Mesothelial cell of epicardium (in vitro differentiated cells): ENCODE measurements at regions not wholly inside any gene's neighbourhood (a gene's known extent, or its start where the extent isn't known, plus 50 kb on each side); places are given as distances from the start of the nearest gene placed in this dataset.

Source experiments
- DNase-seq, 2 experiments: peaks; one replicate each; pipeline ENCODE4 v3.0.0; 2021; ENCODE audit warnings: low spot score in 2 of 2; ENCODE audit not compliant: unreplicated experiment in 2 of 2
- H3K27ac Mint-ChIP-seq: 2 replicates; pipeline ENCODE4 v1.8.0; 2021; ENCODE audit warnings: mixed read lengths
- H3K27me3 Mint-ChIP-seq: 2 replicates; pipeline ENCODE4 v1.8.0; 2021; ENCODE audit warnings: low read depth, mixed read lengths
- H3K36me3 Mint-ChIP-seq: 2 replicates; pipeline ENCODE4 v1.8.0; 2021; ENCODE audit warnings: mixed read lengths
- H3K4me1 Mint-ChIP-seq: 2 replicates; pipeline ENCODE4 v1.8.0; 2021; ENCODE audit warnings: mixed read lengths
- H3K4me3 Mint-ChIP-seq: 2 replicates; pipeline ENCODE4 v1.8.0; 2021; ENCODE audit warnings: mild to moderate bottlenecking, moderate library complexity, mixed read lengths
- H3K9me3 Mint-ChIP-seq: 2 replicates; pipeline ENCODE4 v1.8.0; 2021; ENCODE audit warnings: mixed read lengths
- CTCF ChIP-seq: fragments of 200-600 bp; sonication (generic); IDR thresholded peaks from one replicate; pipeline ENCODE4 v1.5.0; 2021; ENCODE audit warnings: antibody characterized with exemption; ENCODE audit not compliant: unreplicated experiment

- TF ChIP-seq CTCF: no peak
- H3K4me1 Mint-ChIP-seq: no peaks in the 10 kb centered on the region
- no peaks in the 10 kb centered on the region for H3K9me3 Mint-ChIP-seq
- peaks cover 43% of the 10 kb centered on the region for H3K27me3 Mint-ChIP-seq
- H3K4me3 Mint-ChIP-seq: no peak overlapping the region
- H3K27ac Mint-ChIP-seq: no peak overlapping the region
- DNase-seq: no peak
- H3K36me3 Mint-ChIP-seq: no peaks in the 10 kb centered on the region
Measured at GRCh38 chr11:70005107-70005818, 72.9 kb upstream of the ANO1 start.

GRCh38 chr11:70007796-70008195 is 70.3 kb upstream of the ANO1 start:
- Mint-ChIP-seq H3K9me3 (no peaks in the 10 kb centered on the region), H3K27me3 (peaks cover 33% of the 10 kb centered on the region), H3K36me3 (no peaks in the 10 kb centered on the region), H3K4me3 (no peak overlapping the region), H3K27ac (no peak overlapping the region), H3K4me1 (no peaks in the 10 kb centered on the region)
- no peak for DNase-seq
- TF ChIP-seq CTCF: no peak

- H3K4me3 Mint-ChIP-seq: no peak overlapping the region
- no peak overlapping the region for H3K27ac Mint-ChIP-seq
- H3K27me3 Mint-ChIP-seq: peaks cover 11% of the 10 kb centered on the region
- DNase-seq: no peak
- H3K36me3 Mint-ChIP-seq: no peaks in the 10 kb centered on the region
- no peaks in the 10 kb centered on the region for H3K4me1 Mint-ChIP-seq
- TF ChIP-seq CTCF: no peak
- H3K9me3 Mint-ChIP-seq: no peaks in the 10 kb centered on the region
Measured at GRCh38 chr11:70010774-70011173, 67.3 kb upstream of the ANO1 start.

- Mint-ChIP-seq H3K27me3 (peaks cover 3% of the 10 kb centered on the region), H3K4me1 (no peaks in the 10 kb centered on the region), H3K36me3 (no peaks in the 10 kb centered on the region), H3K27ac (no peak overlapping the region), H3K4me3 (no peak overlapping the region), H3K9me3 (no peaks in the 10 kb centered on the region)
- no peak for DNase-seq
- no peak for TF ChIP-seq CTCF
Measured at GRCh38 chr11:70012134-70012733, 65.9 kb upstream of the ANO1 start.

GRCh38 chr11:70014291-70014690 is 63.8 kb upstream of the ANO1 start:
- H3K4me3 Mint-ChIP-seq: no peak overlapping the region
- H3K9me3 Mint-ChIP-seq: no peaks in the 10 kb centered on the region
- no peaks in the 10 kb centered on the region for H3K27me3 Mint-ChIP-seq
- TF ChIP-seq CTCF: no peak
- H3K27ac Mint-ChIP-seq: no peak overlapping the region
- no peak for DNase-seq
- no peaks in the 10 kb centered on the region for H3K36me3 Mint-ChIP-seq
- H3K4me1 Mint-ChIP-seq: no peaks in the 10 kb centered on the region
